KBM-7 (cell line): ENCODE measurements at regions not wholly inside any gene's neighbourhood (a gene's known extent, or its start where the extent isn't known, plus 50 kb on each side); places are given as distances from the start of the nearest gene placed in this dataset.
A peak's percentile ranks its signal among the peaks of the same experiment; 100 is the strongest.

ENCODE experiments used
- DNase-seq: peaks from one replicate; pipeline ENCODE4 v3.0.0-alpha.2; 2015
- in situ Hi-C: fragments of 300-500 bp; cut with MboI; formaldehyde crosslinking; loops from 2 replicates; pipeline ENCODE4 v1.14.3; 2020; ENCODE audit warnings: low sequenced_read_pairs, low pct_unique_long_range_greater_than_20kb, mixed read lengths

GRCh38 chr20:54321352-54322087, 113.6 kb downstream of the PFDN4 start:
- in situ Hi-C loops, result no loop called here
- no peak for DNase-seq

- no peak for DNase-seq
- in situ Hi-C loops, result no loop called here
These were observed 115.4 kb downstream of the PFDN4 start for GRCh38 chr20:54323227-54323734.

GRCh38 chr20:54324041-54324440, 116.2 kb downstream of the PFDN4 start:
- no peak for DNase-seq
- in situ Hi-C loops, result no loop called here

GRCh38 chr20:54324652-54325285, 116.9 kb downstream of the PFDN4 start:
- in situ Hi-C loops, result no loop called here
- no peak for DNase-seq

GRCh38 chr20:54335299-54335698, 127.4 kb downstream of the PFDN4 start:
- DNase-seq, result no peak
- in situ Hi-C loops, result no loop called here

GRCh38 chr20:54337144-54337543, 129.3 kb downstream of the PFDN4 start:
- no peak for DNase-seq
- in situ Hi-C loops, result no loop called here

- in situ Hi-C loops, result no loop called here
- DNase-seq, result no peak
These were observed 131.2 kb downstream of the PFDN4 start for GRCh38 chr20:54339093-54339492.

- no peak for DNase-seq
- in situ Hi-C loops, result no loop called here
These were observed 132.3 kb downstream of the PFDN4 start for GRCh38 chr20:54340206-54340605.

- DNase-seq, result no peak
- in situ Hi-C loops, result no loop called here
These were observed 132.8 kb downstream of the PFDN4 start for GRCh38 chr20:54340667-54341081.

- no peak for DNase-seq
- in situ Hi-C loops, result no loop called here
These were observed 133.0 kb upstream of the DOK5 start for GRCh38 chr20:54342258-54342920.

- DNase-seq, result no peak
- in situ Hi-C loops, result no loop called here
These were observed 132.3 kb upstream of the DOK5 start for GRCh38 chr20:54343099-54343498.

GRCh38 chr20:54343634-54344033, 131.8 kb upstream of the DOK5 start:
- DNase-seq, result no peak
- in situ Hi-C loops, result no loop called here

GRCh38 chr20:54344832-54345231, 130.6 kb upstream of the DOK5 start:
- DNase-seq, result no peak
- in situ Hi-C loops, result no loop called here

- no peak for DNase-seq
- in situ Hi-C loops, result no loop called here
These were observed 130.1 kb upstream of the DOK5 start for GRCh38 chr20:54345301-54345724.

- no peak for DNase-seq
- in situ Hi-C loops, result no loop called here
These were observed 129.6 kb upstream of the DOK5 start for GRCh38 chr20:54345821-54346220.

- in situ Hi-C loops, result no loop called here
- peak; percentile 27 for DNase-seq
These were observed 129.1 kb upstream of the DOK5 start for GRCh38 chr20:54346276-54346675.

- in situ Hi-C loops, result no loop called here
- DNase-seq, result no peak
These were observed 128.1 kb upstream of the DOK5 start for GRCh38 chr20:54347166-54347833.

- in situ Hi-C loops, result no loop called here
- DNase-seq, result no peak
These were observed 125.0 kb upstream of the DOK5 start for GRCh38 chr20:54350415-54350814.

- DNase-seq, result no peak
- in situ Hi-C loops, result no loop called here
These were observed 123.8 kb upstream of the DOK5 start for GRCh38 chr20:54351371-54352136.
